ENCODE measurements at regions not wholly inside any gene's neighbourhood (a gene's known extent, or its start where the extent isn't known, plus 50 kb on each side); places are given as distances from the start of the nearest gene placed in this dataset.

- intact Hi-C loops (cut with DNase I): no loop called here
- TF ChIP-seq, protein P1, sequence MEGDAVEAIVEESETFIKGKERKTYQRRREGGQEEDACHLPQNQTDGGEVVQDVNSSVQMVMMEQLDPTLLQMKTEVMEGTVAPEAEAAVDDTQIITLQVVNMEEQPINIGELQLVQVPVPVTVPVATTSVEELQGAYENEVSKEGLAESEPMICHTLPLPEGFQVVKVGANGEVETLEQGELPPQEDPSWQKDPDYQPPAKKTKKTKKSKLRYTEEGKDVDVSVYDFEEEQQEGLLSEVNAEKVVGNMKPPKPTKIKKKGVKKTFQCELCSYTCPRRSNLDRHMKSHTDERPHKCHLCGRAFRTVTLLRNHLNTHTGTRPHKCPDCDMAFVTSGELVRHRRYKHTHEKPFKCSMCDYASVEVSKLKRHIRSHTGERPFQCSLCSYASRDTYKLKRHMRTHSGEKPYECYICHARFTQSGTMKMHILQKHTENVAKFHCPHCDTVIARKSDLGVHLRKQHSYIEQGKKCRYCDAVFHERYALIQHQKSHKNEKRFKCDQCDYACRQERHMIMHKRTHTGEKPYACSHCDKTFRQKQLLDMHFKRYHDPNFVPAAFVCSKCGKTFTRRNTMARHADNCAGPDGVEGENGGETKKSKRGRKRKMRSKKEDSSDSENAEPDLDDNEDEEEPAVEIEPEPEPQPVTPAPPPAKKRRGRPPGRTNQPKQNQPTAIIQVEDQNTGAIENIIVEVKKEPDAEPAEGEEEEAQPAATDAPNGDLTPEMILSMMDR (IDR thresholded peaks at IDR 0.05): no peak
- no peak for TF ChIP-seq POLR2A (IDR thresholded peaks at IDR 0.05)
- no peak for ATAC-seq
- Histone ChIP-seq H3K27me3 (peaks cover 0 to 3% (median 0%) of the 10 kb centered on the region in 9 donors), H3K4me1 (no peaks in the 10 kb centered on the region), H3K27ac (no peak overlapping the region), H3K36me3 (no peaks in the 10 kb centered on the region), H3K4me3 (no peak overlapping the region), H3K9me3 (peaks cover 0 to 11% (median 0%) of the 10 kb centered on the region in 12 donors)
- 42 to 56% (median 52%) methylated on average over 6 of the region's 6 CpGs for WGBS, 4 donors
- DNase-seq: no peak
These were observed 1310.3 kb downstream of the TBC1D22A start for GRCh38 chr22:48072777-48073176.

DNA sequence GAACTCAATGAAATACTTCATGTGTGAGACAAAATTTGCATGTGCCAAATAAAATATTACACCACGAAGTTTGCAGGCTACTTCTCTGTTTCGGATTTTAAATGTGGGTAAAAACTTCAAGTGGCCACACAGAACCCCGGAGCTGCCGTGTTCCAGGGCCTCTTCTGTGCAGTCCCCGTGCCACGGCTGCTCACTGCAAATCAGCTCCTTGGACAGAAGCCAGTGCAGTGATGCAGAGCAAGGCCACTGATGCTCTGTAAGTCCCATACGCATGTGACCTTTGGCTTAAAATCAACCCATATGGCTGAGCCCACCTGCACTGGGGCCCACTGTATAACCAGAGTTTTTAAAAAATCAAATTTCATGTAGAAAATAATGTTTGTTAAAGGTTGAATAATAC is 1309.4 kb downstream of the TBC1D22A start:
- Histone ChIP-seq H3K27me3 (peaks cover 0 to 3% (median 0%) of the 10 kb centered on the region in 9 donors), H3K9me3 (peaks cover 0 to 11% (median 0%) of the 10 kb centered on the region in 12 donors), H3K4me1 (no peaks in the 10 kb centered on the region), H3K4me3 (no peak overlapping the region), H3K27ac (no peak overlapping the region), H3K36me3 (no peaks in the 10 kb centered on the region)
- DNase-seq: no peak
- no peak for ATAC-seq
- TF ChIP-seq, protein P1 (IDR thresholded peaks at IDR 0.05): no peak
- no peak for TF ChIP-seq POLR2A (IDR thresholded peaks at IDR 0.05)
- intact Hi-C loops (cut with DNase I): no loop called here
- WGBS, 4 donors: 69 to 80% (median 71%) methylated on average over 7 of the region's 7 CpGs

DNA sequence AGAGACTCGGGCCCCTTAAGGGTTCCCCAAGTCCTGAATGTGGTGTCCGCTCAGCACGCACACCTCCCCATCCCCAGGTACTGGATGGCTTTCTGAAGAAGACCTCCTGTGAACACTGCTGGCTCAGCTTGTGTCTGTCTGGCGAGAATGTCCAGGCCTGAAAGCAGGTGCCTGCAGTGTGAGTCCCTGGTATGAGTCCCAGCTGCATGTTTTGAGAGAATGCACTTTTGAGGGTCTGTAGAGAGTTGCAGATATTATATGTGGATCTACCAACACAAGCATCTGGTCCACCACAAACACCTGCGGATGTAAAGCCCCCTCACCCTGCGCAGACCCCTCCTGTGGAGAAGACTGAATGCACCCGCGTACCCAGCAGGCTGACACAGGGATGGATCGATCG is 1308.9 kb downstream of the TBC1D22A start:
- ATAC-seq (no peak), DNase-seq (no peak)
- Histone ChIP-seq H3K4me3 (no peak overlapping the region), H3K4me1 (no peaks in the 10 kb centered on the region), H3K36me3 (no peaks in the 10 kb centered on the region), H3K9me3 (peaks cover 0 to 11% (median 0%) of the 10 kb centered on the region in 12 donors), H3K27ac (no peak overlapping the region), H3K27me3 (peaks cover 0 to 3% (median 0%) of the 10 kb centered on the region in 9 donors)
- WGBS, 4 donors: 77 to 83% (median 80%) methylated on average over 10 of the region's 10 CpGs
- TF ChIP-seq, protein P1 (IDR thresholded peaks at IDR 0.05): no peak
- TF ChIP-seq POLR2A (IDR thresholded peaks at IDR 0.05): no peak
- intact Hi-C loops (cut with DNase I): no loop called here

DNA sequence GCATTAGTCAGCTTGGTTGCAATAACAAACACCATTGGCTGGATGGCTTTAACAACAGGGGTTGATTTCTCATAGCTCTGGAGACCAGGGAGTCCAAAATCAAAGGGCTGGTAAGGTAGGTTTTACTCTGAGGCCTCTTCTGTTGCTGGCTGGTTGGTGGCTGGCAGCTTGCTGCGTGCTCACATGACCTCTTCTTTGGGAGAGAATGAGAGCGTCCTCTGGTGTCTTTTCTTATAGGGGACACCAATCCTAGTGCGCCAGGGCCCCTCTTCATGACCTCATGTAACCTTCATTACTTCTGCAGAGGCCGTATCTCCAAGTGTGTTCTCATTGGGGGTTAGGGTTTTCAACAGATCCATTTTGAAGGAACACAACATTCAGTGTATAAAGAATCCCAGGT is 1308.3 kb downstream of the TBC1D22A start:
- Histone ChIP-seq H3K27me3 (peaks cover 0 to 3% (median 0%) of the 10 kb centered on the region in 9 donors), H3K4me1 (no peaks in the 10 kb centered on the region), H3K27ac (no peak overlapping the region), H3K4me3 (no peak overlapping the region), H3K36me3 (no peaks in the 10 kb centered on the region), H3K9me3 (peaks cover 0 to 11% (median 0%) of the 10 kb centered on the region in 12 donors)
- DNase-seq (no peak), ATAC-seq (no peak)
- TF ChIP-seq, protein P1 (IDR thresholded peaks at IDR 0.05): no peak
- intact Hi-C loops (cut with DNase I): no loop called here
- 61 to 82% (median 64%) methylated on average over 4 of the region's 4 CpGs for WGBS, 4 donors

Data from heart left ventricle (tissue), 16 donors.